ENCODE measurements at regions not wholly inside any gene's neighbourhood (a gene's known extent, or its start where the extent isn't known, plus 50 kb on each side); places are given as distances from the start of the nearest gene placed in this dataset.
"Not testable (repeated sequence)": the region's sequence is repeated elsewhere in the genome, so short reads cannot be mapped to it uniquely, and the experiment has no call there.

DNA sequence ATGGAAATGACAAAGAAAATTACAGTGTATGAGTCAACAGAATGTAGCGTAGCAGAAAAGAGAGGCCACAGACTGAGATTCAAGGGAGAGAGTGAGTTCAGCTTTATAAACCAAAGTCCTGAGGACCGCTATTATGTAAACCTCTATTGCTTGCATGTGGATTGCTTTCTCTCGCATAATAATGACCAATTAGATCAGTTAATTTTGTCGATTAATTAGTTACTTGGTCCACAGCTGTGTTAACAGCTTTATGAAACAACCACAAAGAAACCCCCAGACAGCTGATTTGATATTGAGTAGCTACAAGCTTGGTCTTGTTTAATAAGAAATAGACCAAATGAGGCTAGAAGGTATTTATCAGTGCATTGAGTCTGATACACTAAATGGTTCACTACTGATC lies 291.8 kb upstream of the ERCC4 start:
- DNase-seq (ENCODE audit: low read depth), result no peak

DNA sequence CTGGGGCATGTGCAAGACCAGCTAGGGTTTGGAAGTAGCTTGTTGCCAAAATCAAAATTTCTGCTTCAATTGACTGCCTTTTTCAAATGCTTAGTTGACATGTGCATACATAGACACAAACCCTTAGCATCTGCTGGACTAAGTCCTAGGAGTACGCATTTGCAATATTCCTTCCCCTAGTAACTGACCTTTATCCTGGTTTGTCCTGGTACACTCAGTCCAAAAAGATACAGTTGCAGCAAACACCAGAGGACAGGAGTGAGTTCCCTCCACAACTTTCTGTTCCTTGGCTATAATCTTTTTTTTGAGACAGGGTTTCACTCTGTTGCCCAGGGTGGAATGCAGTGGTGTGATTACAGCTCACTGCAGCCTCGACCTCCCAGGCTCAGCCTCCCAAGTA lies 290.2 kb upstream of the ERCC4 start:
- no peak for DNase-seq (ENCODE audit: low read depth)

DNA sequence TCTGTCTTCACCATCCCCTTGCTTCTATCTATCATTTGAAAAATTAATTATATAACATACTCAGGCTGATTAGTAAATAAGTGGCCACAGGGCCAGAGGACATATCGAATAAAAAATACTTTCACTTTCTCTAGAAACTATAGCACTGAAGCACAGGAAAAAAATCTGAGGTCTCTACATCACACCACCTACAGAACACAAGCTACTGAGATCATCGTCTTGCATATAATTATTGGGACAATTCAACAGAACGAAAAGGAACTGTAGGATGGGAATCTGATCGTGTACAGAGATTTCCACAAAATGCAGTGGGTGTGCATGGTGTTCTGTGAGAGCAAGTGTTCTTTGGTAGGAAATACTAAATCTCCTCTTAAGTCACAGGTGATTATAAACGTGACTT lies 289.6 kb upstream of the ERCC4 start:
- DNase-seq (ENCODE audit: low read depth), result no peak

DNA sequence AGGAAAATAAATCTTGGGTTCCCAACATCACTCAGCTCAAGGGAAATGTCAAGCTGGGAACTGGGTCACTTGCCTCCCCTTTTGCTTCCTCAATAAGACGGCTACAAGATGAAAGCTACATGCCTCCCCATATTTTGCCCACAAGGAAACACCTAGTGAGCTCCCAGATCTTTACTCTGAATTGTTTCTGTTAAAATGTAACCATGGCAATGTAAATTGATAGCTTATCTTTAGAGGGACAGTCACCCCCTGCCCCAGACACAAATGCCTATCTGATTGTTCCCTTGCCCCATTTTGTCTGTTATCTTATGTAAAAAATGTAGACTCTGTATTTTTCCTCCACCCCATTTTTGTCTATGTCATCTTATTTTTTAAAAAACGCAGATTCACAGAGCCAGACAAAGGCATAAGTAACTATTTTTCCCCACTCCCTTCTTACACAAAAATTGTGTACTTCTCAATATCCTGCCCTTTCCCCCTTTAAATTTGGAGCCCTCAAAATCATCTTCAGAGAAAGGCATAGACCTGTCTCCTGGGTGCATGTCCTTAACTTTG lies 288.7 kb upstream of the ERCC4 start:
- no peak for DNase-seq (ENCODE audit: low read depth)

DNA sequence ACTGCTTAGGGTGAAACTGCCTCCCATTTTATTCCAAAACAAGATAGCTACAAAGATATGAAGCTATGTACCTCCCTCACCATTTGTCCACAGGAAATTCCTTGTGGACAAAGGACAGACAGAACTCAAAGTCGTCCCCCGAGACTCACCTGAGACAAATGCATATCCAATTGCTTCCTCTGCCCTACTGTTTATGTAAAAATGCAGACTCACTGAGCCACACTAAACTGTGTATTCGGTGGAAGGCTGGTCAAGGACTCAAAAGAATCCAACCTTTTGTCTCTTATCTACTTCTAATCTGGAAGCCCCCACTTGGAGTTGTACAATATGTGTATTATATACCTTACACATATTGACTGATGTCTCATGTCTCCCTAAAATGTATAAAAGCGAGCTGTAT lies 288.0 kb upstream of the ERCC4 start:
- DNase-seq (ENCODE audit: low read depth), result no peak

DNA sequence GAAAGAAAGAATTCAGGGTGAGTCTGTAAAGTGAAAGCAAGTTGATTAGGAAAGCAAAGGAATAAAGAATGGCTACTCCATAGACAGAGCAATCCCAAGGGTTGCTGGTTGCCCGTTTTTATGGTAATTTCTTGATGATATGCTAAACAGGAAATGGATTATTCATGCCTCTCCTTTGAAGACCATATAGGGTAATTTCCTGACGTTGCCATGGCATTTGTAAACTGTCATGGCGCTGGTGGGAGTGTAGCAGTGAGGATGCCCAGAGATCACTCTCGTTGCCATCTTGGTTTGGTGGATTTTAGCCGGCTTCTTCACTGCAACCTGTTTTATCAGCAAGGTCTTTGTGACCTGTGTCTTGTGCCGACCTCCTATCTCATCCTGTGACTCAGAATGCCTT lies 287.4 kb upstream of the ERCC4 start:
- DNase-seq (ENCODE audit: low read depth), result not testable (repeated sequence)

DNA sequence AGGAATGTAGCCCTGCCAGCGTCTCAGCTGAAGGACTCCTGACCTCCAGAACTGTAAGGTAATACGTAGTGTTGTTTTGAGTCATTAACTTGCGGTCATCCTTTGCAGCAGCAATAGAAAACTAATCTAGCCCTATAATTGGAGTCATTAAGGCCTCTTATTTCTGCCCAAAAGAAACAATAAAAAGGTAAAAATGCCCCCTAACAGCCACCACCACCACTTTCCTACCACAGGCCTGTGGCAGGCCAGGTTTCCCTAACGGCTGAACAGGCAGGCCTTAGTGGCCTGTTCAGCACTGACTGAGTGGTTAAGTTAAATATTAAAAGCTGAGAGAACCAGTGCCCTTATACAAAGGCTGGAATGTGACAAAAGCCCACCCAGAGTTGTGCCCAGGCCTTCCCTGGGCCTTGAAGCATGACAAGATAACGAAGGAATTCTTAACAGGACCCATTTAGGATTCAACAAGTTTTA lies 286.5 kb upstream of the ERCC4 start:
- DNase-seq (ENCODE audit: low read depth), result no peak

DNA sequence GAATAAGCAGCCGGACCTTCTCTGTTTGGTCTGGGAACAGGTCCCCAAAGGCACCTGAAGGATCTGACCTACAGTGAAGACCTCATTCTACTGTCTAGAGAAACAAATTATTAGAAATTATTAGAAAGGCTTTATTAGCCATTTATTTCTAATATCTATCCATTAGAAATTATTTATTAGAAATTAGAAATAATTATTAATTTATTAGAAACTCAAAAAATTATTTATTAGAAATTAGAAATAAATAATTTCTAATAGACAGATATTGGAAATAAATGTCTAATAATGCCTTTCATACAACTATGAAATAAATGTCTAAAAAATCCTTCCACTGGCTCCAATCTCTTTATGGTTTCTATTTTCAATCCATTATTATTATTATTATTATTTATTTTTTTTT lies 285.7 kb upstream of the ERCC4 start:
- no peak for DNase-seq (ENCODE audit: low read depth)

DNA sequence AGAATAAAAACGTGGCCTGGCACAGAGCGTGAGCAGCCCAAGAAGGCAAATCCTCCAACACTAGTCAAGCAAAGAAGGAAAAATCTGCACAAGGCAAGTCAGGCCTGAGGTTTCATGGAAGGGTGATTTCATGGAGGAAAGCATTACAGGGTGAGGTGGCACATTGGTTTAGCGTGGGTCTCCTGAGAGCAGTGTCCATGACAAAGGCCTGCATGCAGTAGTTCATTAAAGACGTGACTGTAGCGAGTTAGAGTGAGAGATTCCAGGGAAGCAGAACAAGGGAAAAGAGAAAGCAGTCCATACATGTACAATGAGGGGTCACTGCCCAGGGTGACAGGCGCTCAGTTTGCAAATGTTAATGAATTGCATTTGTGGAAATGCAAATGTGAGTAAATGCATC lies 285.0 kb upstream of the ERCC4 start:
- DNase-seq (ENCODE audit: low read depth), result no peak

DNA sequence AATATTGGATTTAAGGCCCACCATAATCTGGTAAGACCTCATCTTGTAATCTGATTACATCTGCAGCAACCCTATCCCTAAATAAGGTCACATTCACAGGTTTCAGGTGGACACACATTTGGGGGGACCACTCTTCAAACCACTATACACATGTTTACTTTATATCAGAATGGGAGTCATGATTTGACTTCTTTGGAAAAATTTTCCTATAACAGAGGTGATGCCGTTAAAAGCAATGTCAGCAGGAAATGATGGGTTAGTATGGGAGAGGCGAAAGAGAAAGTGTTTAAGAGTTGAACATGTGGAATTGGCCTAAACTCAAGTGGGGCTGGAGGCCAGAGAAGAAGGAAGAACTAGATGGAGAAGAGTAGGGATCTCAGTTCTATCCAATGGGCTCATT lies 281.7 kb upstream of the ERCC4 start:
- no peak for DNase-seq (ENCODE audit: low read depth)

DNA sequence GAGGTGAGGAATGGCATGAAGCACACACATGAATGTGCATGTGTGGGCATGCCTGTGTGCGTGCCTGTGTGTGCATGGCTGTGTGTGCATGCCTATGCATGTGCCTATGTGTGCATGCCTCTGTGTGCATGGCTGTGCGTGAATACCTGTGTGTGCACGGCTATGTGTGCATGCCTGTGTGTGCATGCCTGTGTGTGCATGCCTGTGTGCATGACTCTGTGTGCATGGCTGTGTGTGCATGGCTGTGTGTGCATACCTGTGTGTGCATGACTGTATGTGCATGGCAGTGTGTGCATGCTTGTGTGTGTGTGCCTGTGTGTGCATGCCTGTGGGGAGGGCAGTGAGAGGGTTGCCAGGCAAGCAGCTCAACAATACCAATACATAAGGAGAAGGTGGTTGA lies 276.5 kb upstream of the ERCC4 start:
- DNase-seq (ENCODE audit: low read depth), result no peak

DNA sequence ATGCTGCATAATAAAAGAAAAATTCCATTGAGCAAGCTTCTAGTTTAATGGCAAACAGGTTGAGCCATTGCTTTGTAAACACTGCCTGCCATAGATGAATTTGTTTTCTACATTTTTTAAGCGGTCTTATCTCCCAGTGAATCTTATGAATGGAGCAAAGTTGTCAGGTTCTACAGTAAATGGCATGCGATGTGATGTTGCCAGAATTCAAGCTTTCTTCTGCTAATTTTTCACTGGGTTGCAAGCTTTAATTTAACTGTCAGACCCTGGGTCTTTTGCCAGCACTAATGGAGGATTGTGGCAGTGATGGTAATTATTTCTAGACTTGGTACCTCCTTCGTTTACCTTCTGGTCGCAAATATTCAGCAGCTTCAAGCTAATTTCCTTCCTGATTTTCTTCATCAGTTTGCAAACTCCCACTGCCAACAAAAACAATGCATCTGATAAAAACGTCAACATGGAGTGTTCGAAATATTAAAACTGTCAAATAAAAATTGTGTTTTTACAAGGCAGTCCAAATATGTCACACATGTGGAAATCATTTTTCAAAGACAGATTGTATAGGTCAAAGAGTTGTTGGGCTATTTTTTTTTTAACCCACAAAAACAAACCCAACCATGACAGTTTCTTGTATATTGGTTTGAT lies 274.2 kb upstream of the ERCC4 start:
- no peak for DNase-seq (ENCODE audit: low read depth)

DNA sequence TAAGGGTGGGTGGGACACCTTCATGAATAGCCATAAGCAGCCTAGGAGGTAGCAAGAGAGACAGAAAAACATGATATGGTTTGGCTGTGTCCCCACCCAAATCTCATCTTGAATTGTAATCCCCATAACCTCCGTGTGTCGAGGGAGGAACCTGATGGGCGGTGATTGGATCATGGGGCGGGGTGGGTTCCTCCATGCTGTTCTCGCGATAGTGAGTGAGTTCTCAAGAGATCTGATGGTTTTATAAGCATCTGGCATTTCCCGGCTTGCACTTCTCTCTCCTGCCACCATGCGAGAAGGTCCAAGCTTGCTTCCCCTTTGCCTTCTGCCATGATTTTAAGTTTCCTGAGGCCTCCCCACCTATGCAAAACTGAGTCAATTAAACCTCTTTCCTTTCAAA lies 259.1 kb upstream of the ERCC4 start:
- no peak for DNase-seq (ENCODE audit: low read depth)

DNA sequence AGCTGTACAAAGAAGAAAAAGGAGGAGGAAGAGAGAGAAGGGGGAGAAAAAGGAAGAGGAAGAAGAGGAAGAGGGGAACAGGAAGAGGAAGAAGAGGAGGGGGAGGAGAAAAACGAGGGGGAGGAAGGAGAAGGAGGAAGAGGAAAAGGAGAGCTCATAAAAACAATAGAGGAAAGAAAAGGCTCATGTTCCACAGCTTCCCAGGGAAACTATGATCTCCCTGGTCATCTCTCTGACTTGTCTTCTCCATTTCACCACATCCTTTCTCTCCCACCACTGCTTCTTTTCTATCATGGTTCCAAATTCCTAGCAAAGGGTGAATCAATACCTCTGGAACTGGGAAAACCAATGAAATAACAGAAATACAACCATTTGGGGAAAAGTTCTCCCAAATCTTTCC lies 254.1 kb upstream of the ERCC4 start:
- DNase-seq (ENCODE audit: low read depth), result no peak

DNA sequence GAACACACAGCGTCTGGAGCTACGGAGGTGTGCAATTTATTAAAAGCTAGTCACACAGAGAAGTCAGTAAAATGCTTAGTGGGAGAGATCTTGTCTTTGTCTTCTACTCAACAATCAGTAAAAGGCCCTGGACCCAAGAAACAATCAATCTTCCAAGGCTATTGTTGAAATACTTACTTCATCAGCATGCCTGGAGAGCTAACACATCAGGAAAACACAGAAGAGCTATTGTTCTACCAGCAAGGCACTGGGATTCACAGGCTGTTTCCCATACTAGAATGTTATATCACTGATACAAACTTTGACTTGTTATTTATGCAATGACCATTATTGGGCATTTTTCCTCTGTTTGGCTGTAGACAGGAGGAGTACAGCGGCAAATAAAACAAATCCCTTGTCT lies 247.8 kb upstream of the ERCC4 start:
- DNase-seq (ENCODE audit: low read depth), result no peak

DNA sequence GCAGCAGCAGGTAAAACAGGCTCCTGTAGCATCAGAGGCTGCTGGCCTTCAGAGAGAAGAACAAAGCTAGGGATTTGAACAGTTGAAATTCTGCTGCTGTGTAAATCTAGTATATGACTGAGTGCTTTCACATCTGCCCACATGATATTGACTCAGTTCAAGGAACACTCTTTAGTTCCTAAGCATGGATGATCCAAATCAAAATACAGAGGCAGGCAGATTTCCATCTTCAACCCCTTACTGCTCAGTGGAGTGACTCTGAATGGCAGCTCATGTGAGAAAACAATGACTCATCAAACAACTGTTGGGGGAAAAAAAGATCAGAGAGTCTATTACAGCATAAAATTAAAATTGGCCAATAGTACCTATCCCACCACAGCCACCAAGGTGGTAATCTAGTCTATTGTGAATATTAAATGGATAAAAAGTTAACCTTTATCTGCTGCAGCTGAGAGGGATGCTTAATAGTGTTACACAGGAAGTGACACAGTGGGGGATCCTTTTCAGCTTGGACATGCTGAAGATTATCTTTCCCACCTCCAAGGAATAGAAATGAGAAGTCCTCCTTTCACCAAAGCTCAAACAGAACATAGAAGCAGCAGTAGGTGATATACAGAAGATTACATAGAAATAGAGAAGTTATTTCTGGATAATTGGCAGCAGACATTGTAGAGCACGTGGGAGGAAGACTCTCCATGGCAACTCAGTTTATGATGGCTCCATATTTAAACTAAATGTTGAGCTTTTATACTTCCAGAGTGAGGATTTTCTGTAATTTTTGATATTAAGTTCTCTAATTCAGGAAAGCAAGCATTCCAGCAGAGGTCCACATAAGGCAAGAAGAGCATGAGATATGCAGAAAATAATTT lies 239.7 kb upstream of the ERCC4 start:
- no peak for DNase-seq (ENCODE audit: low read depth)

DNA sequence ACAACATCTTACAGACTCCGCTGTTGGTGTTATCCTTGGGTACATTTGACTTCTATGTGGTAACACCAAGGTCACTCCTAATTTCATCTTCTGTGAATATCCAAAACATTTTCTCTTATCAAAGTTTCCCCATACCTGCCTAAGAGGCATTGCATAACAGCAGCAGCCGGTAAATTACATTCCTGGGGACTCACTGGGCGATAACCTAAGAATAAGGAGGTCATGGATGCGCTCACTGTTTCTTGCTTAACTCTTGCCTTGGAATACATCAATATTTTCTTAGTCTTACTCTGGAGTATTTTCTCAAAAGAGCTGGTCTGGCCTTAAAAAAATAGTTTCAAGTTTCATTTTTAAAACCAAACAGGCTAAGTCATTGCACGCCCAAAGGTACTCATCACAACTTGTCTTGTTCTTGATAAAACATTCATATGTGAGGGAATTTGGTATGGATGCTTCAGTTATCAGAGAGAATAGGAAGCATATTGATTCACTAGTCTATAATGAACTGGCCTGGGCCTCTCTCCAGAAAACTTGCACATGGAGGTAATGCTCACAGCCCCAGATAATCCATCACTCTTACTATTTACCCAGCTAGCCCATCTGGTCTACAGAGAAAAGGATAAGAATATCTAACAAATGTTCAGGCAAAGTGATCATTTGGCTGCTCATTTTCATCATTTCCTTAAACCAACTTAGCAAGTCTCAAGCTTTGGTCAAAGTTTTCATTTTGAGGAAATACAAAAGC lies 235.0 kb upstream of the ERCC4 start:
- no peak for DNase-seq (ENCODE audit: low read depth)

DNA sequence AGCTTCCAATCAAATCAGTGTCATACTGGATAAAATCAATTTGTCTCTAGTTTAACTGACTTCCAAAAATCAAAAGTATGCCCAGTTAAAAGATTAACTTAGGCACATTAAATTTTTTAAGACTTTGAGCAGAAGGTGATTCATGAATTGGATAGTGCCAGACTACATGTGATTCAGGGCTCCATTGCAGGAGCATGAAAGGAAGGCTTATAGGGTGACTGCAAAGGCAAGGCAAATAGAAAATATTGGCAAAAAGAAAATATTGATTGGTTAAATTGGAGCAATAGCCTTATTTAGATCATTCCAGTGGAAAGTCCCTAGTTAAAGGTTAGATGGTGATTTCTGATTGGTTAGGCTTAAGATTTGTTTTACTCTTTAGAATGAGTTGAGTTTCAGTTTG lies 223.9 kb upstream of the ERCC4 start:
- DNase-seq (ENCODE audit: low read depth), result no peak

DNA sequence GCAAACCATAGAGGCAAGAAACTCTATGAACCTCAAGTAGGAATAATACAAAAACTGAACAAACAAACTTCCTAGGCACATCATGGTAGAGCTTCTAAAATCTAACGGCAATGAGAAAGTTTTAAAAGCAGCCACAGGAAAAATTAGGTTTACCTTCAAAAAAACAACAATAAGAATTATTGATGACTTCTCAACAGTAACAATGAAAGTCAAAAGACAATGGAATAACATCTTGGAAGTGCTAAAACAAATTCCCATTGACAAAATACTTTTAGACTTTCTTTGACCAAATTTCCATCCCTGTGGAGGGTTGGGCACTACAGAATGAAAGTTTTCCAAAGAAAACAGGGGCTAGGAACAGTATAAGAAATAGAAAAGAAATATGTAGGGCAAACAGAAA lies 222.9 kb upstream of the ERCC4 start:
- no peak for DNase-seq (ENCODE audit: low read depth)

DNA sequence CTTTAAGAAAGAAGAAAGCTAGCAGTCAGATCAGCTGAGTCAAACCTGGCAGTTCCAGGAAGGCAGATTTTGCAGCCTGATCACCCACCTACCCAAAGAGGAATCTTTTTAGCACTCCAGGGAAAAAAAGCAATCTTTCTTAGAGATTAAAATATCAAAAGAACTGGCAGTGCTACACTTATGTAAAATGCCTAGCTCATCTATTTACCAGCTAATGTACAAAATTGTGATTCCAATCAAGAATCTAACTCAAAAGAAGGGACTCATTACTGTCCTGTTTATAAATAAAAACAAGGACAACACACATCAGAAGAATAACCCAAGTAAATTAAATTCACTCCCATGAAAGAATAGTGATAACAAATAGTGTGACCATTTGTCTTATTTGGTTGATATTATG lies 222.4 kb upstream of the ERCC4 start:
- no peak for DNase-seq (ENCODE audit: low read depth)

DNA sequence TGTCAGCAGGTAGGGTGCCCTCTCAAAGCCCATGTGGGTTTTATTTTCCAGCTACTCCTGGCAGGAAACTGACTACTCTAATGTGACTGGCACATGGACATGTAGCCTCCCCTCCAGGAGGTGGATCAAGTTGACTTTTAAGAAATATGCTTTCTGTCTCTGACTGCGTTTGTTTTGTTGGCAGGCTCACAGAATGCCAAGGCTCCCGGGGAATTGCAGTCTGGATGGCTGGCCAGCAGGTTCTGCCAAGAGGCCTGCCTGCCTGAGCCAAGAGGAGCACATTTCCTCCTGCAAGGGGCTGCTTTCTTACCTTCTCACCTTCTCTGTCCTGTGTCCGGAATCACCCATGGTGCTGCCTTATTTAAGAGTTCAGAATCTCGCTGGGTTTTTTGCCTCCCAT lies 217.3 kb upstream of the ERCC4 start:
- no peak for DNase-seq (ENCODE audit: low read depth)

DNA sequence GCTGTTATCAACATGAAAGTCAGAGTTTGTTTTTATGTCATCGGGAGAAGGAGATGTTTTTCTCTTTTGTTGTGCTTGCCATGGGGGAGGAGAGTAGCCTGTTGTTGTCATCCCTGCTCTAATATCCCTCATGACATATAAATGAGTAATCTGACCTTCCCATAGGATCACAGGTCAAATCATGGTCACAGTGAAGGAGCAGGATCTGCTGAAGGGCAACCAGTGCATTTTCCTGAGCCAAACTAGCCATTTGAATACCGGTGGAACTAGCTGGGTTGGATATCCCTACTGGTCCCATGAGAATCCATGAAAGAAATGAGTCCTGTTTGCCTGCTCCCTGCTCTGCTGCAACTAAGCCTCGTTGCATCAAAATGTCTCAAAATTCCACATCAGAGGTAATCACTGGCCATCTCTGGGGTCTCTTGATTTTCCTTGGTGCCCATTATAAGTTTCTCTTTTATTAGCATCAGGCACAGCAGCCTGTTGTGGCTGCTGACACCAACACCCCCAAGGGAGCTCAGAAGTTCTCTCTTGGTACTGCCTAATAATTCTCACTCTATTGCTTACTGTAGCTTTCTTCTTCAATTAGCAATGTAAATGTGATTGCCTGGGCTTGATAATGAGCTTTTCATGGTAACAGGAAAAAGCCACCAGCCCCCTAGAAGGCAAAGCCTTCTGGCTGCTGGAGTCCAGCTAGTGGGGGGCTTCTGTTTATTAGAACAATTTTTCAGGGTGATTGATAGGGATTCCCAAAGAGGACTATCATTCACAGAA lies 211.4 kb upstream of the ERCC4 start:
- no peak for DNase-seq (ENCODE audit: low read depth)
